ENCODE measurements at regions not wholly inside any gene's neighbourhood (a gene's known extent, or its start where the extent isn't known, plus 50 kb on each side); places are given as distances from the start of the nearest gene placed in this dataset.

DNA sequence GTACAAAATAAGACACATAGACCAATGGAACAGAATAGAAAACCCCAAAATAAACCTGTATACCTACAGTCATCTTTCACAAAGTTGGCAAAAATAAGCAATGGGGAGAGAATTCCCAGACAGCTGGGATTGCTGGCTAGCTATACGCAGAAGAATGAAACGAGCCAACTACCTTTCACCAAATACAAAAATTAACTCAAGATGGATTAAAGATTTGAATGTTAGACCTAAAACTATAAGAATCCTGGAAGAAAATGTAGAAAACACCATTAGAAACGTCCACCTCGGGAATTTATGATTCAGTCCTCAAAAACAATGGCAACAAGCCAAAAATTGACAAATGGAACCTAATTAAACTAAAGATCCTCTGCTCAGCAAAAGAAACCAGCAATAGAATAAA is 408.1 kb upstream of the SLITRK1 start:
- H3F3A ChIP-seq (ENCODE audit: insufficient read depth, low read length): no peaks in the 10 kb centered on the region
- no peaks in the 10 kb centered on the region for H3K27me3 ChIP-seq (ENCODE audit: insufficient read depth, low read length)
- no peaks in the 10 kb centered on the region for H4K20me1 ChIP-seq (ENCODE audit: insufficient read depth, low read length)
- H3K4me2 ChIP-seq (ENCODE audit: low read length): no peak overlapping the region
- no peak overlapping the region for H3K27ac ChIP-seq (ENCODE audit: low read depth, low read length, poor library complexity, severe bottlenecking)
- no peaks in the 10 kb centered on the region for H3K9me3 ChIP-seq (ENCODE audit: low read length)
- no peaks in the 10 kb centered on the region for H3K4me1 ChIP-seq (ENCODE audit: insufficient read depth, low read length, severe bottlenecking)
- H2AFZ ChIP-seq (ENCODE audit: low read length): no peak overlapping the region
- no peak overlapping the region for H3K9ac ChIP-seq (ENCODE audit: low read length)
- H3K9me2 ChIP-seq (ENCODE audit: low read depth, low read length): no peaks in the 10 kb centered on the region
- H3K4me3 ChIP-seq (ENCODE audit: low read depth, low read length, poor library complexity, severe bottlenecking): no peak overlapping the region
- H3K79me2 ChIP-seq (ENCODE audit: insufficient read depth, low read length): no peaks in the 10 kb centered on the region
- TF ChIP-seq, protein P1, sequence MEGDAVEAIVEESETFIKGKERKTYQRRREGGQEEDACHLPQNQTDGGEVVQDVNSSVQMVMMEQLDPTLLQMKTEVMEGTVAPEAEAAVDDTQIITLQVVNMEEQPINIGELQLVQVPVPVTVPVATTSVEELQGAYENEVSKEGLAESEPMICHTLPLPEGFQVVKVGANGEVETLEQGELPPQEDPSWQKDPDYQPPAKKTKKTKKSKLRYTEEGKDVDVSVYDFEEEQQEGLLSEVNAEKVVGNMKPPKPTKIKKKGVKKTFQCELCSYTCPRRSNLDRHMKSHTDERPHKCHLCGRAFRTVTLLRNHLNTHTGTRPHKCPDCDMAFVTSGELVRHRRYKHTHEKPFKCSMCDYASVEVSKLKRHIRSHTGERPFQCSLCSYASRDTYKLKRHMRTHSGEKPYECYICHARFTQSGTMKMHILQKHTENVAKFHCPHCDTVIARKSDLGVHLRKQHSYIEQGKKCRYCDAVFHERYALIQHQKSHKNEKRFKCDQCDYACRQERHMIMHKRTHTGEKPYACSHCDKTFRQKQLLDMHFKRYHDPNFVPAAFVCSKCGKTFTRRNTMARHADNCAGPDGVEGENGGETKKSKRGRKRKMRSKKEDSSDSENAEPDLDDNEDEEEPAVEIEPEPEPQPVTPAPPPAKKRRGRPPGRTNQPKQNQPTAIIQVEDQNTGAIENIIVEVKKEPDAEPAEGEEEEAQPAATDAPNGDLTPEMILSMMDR (IDR thresholded peaks at IDR 0.05; ENCODE audit: low read length): no peak
- TF ChIP-seq EZH2 (IDR thresholded peaks at IDR 0.05; ENCODE audit: borderline replicate concordance, low read length): no peak
- no peaks in the 10 kb centered on the region for H3K36me3 ChIP-seq (ENCODE audit: insufficient read depth, low read length)

DNA sequence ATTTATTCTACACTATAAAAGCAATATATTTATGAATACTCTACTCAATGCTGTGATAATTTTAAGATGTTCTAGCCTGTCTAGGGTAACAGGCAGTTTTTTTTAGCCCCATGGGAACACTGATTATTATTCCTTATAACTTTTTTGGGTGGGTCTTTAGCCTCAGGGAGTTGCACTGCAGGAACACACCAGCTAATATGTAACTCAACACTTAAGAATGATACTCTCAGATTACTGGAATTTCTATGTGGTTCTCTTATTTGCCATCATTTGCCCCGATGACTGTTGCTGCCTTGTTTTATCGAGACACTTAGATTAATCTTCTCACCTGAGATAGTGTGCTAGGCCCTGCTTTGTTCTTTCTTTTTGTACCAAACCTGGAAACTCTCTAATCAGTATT is 396.9 kb upstream of the SLITRK1 start:
- H2AFZ ChIP-seq (ENCODE audit: low read length): no peak overlapping the region
- no peaks in the 10 kb centered on the region for H3K79me2 ChIP-seq (ENCODE audit: insufficient read depth, low read length)
- H4K20me1 ChIP-seq (ENCODE audit: insufficient read depth, low read length): no peaks in the 10 kb centered on the region
- H3K4me1 ChIP-seq (ENCODE audit: insufficient read depth, low read length, severe bottlenecking): no peaks in the 10 kb centered on the region
- H3K9me2 ChIP-seq (ENCODE audit: low read depth, low read length): no peaks in the 10 kb centered on the region; the same call in 1 of the 2 replicates
- H3K27me3 ChIP-seq (ENCODE audit: insufficient read depth, low read length): no peaks in the 10 kb centered on the region
- no peak overlapping the region for H3K4me3 ChIP-seq (ENCODE audit: low read depth, low read length, poor library complexity, severe bottlenecking)
- H3K9me3 ChIP-seq (ENCODE audit: low read length): no peaks in the 10 kb centered on the region
- H3K27ac ChIP-seq (ENCODE audit: low read depth, low read length, poor library complexity, severe bottlenecking): no peak overlapping the region
- H3F3A ChIP-seq (ENCODE audit: insufficient read depth, low read length): no peaks in the 10 kb centered on the region
- H3K4me2 ChIP-seq (ENCODE audit: low read length): no peak overlapping the region
- no peak overlapping the region for H3K9ac ChIP-seq (ENCODE audit: low read length)
- no peaks in the 10 kb centered on the region for H3K36me3 ChIP-seq (ENCODE audit: insufficient read depth, low read length)
- TF ChIP-seq EZH2 (IDR thresholded peaks at IDR 0.05; ENCODE audit: borderline replicate concordance, low read length): no peak
- TF ChIP-seq, protein P1 (IDR thresholded peaks at IDR 0.05; ENCODE audit: low read length): no peak

DNA sequence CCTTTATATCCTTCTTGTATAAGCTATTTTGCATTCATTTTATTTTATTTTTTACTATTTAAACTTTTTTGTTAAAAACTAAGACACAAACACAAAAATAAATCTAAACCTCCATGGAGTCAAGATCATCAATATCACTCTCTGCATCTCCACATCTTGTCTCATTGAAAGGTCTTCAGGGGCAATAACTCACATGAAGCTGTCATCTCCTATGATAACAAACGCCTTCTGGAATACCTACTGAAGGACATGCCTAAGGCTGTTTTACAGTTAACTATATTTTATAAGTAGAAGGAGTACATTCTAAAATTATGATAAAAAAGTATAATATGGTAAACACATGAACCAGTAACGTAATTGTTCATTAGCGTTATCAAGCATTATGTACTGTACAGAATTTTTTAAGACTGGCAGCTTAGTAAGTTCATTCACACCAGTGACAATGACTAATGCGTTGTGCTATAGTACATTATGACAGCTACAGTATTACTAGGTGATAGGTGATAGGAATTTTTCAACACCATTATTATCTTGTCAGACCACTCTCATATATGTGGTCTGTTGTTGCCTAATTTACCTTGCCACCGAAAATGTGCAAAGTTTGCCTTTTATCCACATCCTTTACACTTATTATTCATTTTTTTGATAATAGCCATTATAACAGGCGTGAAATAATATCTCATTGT is 390.7 kb upstream of the SLITRK1 start:
- no peaks in the 10 kb centered on the region for H3K27me3 ChIP-seq (ENCODE audit: insufficient read depth, low read length)
- H3K4me2 ChIP-seq (ENCODE audit: low read length): no peak overlapping the region
- no peaks in the 10 kb centered on the region for H3K9me3 ChIP-seq (ENCODE audit: low read length)

More for the DNA sequence above, 390.7 kb upstream of the SLITRK1 start:
- TF ChIP-seq, protein P1 (IDR thresholded peaks at IDR 0.05; ENCODE audit: low read length): no peak
- no peak for TF ChIP-seq EZH2 (IDR thresholded peaks at IDR 0.05; ENCODE audit: borderline replicate concordance, low read length)
- no peak overlapping the region for H2AFZ ChIP-seq (ENCODE audit: low read length)
- no peaks in the 10 kb centered on the region for H3K36me3 ChIP-seq (ENCODE audit: insufficient read depth, low read length)
- no peaks in the 10 kb centered on the region for H4K20me1 ChIP-seq (ENCODE audit: insufficient read depth, low read length)
- no peaks in the 10 kb centered on the region for H3K79me2 ChIP-seq (ENCODE audit: insufficient read depth, low read length)
- H3K4me1 ChIP-seq (ENCODE audit: insufficient read depth, low read length, severe bottlenecking): no peaks in the 10 kb centered on the region
- H3K4me3 ChIP-seq (ENCODE audit: low read depth, low read length, poor library complexity, severe bottlenecking): no peak overlapping the region
- H3K27ac ChIP-seq (ENCODE audit: low read depth, low read length, poor library complexity, severe bottlenecking): no peak overlapping the region
- no peak overlapping the region for H3K9ac ChIP-seq (ENCODE audit: low read length)
- H3F3A ChIP-seq (ENCODE audit: insufficient read depth, low read length): no peaks in the 10 kb centered on the region
- H3K9me2 ChIP-seq (ENCODE audit: low read depth, low read length): no peaks in the 10 kb centered on the region; the same call in none of the 2 replicates
